Stimulated activated CD4-positive, alpha-beta T cell treated with anti-CD3 and anti-CD28 coated beads, Interleukin-1b, Interleukin-23, amount 100 ng/mL, for 1 hour (primary cell): ENCODE measurements at regions not wholly inside any gene's neighbourhood (a gene's known extent, or its start where the extent isn't known, plus 50 kb on each side); places are given as distances from the start of the nearest gene placed in this dataset.

Experiments used
- DNase-seq, 2 donors: peaks; one replicate each; pipeline ENCODE4 v3.0.0-alpha.2; 2020; ENCODE audit warnings: low read depth in 2 of 2

DNA sequence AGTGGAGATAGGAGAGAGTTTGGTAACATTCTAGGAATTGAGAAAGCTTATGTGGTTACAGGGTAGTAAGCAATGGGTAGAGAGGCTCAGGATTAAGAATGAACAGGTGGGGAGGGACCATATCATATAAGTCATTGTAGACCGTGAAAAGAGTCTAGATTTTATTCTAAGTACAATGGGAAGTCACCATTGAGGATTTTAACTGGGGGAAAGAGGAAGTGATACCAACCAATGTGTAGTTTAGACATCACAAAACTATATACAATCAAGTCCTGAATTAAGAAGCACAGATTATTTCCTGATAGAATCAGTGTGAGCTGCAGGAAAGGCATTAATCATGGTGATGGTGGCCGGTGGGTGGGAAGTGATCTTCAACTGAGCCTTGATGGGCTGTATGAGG is 178.3 kb upstream of the ZIC3 start:
- DNase-seq: no peak

DNA sequence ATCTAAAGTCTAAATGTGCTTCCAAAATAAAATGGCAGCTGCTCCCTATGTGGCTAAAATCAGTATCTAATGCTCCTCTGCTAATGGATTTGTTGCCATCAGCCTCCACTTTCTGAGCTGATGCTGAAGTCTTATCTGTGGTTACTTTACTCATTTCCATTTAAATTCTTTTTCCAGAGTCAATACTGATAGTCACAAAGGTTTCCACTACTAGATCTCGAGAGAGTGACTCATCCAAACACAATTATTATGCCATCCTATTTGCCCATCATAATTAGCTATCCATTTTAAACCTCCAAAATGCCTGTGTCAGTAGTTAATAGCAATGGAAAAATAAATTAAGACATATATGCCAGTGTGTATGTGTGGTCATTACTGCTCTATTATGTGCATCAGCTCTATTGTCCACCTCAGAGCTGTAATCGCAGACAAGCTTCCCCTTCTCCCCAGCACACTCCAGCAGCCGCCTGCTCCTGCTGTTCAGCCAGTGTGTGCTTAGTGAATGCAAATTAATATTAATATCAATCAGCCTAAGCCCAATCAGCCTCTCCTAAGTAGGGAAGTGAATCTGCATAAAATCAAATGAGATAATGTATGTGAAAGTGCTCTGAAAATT is 199.8 kb upstream of the ZIC3 start:
- DNase-seq: no peak

DNA sequence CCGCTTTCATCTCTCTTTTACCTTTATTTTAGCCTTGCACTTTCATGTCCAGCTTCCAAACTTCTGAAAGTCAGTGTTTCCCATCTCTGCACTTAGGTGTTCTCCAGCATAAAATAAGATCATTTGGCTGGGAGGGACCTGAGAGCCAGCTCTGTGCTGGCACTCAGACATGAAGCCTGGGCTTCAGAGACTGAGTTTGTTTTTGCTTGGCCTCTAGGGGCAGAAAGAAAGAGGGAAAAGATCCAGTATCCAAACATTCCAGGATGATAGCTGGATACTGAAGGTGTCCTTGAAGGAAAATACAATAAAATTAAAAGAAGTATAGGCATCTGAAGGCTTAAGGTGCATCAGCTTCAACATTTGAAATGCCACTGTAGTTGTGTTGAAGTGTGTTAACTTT is 202.4 kb upstream of the ZIC3 start:
- no peak for DNase-seq

DNA sequence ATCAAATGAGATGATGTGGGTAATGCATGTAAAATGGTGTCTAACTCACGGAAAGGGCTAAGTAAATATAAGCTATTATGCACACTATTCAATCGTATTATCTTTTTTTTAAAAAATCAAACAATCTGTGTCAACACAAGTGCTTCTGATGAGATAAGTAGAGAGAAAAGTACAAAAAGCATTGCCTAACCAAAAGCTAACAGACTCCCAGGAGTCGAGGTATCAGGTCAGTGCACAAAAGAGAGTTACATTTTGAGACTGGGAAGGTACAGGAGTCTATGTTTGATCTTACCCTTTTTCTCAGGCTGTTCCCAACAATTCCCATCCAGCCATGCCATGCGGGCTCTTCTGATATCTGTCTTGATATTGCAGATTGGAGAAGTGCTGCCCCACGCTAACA is 203.3 kb upstream of the ZIC3 start:
- no peak for DNase-seq

DNA sequence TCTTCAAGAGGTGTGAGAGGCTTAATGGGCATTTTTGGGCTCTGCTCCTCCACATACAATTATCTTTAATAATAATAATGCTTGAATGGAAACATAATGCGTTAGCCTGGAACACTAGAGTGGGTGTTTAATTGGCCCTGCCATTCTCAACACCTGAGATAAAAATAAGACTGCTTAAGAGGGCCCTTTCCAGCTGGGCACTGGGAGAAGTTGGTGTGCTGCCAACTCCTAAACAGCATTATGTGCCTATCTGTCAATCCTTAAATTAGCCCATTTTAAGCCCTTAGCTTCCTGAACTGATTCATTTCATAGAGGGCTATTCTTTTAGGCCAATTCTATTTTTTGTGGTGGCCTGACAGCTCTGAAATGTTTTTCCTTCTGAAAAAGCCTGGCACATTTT is 211.1 kb upstream of the ZIC3 start:
- DNase-seq: no peak

DNA sequence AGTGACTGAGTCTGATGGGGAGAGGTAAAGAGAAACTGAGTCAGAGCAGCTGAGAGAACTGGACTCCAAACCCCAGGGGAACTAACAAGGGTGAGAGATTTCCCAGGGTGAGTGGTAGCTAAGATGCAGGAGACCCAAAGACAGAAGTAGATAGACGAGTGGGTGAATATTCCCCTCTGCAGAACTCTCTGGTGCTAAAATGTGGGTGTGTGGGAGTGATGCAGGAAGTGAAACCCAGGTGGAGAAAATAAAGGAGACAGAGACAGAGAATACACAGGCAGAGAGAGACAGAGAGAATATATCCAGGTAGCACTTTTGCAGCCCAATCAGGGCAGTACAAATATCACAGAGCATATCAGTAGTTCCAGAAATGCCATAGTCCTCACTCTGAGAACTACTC is 212.5 kb upstream of the ZIC3 start:
- DNase-seq: no peak

DNA sequence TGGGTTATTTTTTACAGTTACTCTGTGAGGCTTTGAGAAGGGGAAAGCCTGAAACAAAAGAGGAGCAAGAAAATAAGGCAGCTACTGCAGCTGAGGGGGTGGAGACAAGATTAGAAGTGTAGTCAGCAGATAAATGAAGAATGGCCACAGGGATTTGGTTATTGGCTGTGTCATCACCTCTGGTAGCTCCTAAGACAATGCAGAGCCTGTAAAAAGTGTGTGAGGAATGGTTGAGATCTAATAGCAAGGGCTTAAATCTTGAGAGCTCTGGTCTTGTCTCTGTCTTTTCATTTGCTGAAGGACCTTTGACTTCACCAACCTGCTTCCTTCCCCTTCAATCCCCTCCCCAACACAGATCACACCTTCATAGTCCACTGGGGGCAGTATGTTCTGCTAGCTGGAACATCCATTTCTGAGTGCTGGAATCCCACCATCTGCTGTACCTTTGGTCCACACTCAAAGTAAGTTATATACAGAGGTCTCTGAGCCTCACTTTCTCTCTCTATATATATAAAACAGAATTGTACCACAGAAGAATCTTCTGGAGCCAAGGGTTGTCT is 213.7 kb upstream of the ZIC3 start:
- DNase-seq: no peak

DNA sequence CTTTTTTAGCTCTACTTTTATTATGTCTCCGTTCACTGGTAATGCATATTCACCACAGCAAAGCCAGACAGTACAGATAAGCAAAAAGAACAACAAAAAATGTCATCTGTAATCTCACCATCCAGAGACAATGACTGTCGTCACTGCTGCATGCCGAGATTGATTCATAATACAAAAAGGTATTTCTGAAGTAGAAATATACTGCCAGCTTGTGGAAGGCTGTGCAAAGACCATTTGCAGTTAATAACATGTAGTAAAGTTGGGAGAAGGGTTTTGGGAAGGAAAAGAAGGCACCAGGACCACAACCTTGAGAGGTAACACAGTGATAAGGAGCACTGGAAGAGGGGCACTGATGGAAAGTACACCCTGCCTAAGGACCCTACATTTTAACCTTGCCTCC is 223.0 kb upstream of the ZIC3 start:
- DNase-seq: no peak

DNA sequence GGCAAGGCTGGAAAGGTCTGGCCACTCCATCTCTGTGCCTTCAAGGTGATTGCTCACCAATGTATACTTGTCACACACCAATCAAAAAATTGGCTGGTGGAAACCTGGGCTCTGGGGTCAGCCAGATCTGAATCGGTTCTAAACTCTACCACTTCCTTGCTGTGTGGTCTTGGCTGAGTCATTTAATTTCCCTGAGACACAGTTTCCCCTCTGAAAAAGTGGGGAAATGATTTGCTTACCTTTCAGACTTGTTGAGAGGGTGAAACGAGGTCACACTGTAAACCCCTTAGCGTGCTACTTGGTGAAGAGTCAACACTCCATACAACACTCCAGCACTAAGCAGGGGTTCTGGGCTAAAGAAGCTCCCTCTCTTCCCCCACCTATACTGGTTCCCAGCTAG is 252.3 kb upstream of the ZIC3 start:
- no peak for DNase-seq

DNA sequence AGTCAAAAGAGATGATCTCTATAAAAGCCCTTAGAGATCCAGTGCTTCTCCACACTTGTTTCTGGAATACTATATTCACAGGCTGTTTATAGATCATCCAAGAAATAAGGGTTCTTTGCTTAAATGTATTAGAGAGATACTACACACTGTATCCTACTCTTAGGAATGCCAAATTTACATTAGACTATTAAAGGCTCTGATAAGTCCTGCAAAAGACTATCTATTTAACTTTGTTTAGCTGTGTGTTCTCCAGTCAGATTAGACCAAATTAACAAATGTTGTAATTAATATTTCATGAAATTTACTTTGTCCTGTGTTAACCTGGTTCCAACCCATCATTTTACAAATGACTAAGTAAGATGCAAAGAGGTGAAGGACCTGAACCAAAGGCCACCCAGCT is 260.5 kb upstream of the ZIC3 start:
- no peak for DNase-seq

DNA sequence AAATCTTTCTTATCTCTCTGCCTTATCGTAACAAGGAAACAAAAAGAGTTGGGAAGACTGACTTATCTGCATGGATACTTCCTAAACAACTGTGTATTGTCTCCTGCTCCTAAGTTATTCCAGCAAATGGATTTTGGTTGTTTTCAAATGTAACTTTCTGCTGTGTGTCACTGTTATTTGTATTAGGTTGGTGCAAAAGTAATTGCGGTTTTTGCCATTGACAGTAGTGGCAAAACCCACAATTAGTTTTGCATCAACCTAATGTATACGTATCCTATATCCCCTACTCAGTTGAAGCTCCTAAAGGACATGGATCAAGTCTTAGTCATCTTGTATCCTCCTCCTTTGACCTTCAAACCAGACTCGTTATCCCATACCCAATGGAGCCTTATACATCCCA is 263.4 kb upstream of the GPR101 start:
- DNase-seq: no peak

DNA sequence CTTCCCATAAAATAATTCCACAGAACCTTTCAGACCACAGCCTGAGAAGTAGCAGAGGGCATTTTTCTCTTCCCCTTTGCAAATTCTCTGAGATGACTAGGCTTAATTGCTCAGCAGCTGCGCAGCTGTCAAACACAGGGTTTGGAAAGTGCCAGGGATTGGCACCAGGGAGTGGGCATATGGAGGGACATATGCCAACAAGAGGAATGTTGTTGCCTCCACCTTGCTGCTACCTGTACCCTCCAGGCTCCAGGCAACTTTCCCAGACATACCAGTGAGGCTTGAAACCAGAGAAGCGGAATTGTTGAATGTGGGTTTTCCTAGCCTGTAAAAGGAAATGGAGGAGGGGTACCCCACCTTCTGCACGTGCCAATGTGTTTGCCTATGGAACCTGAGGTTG is 256.2 kb upstream of the GPR101 start:
- no peak for DNase-seq

DNA sequence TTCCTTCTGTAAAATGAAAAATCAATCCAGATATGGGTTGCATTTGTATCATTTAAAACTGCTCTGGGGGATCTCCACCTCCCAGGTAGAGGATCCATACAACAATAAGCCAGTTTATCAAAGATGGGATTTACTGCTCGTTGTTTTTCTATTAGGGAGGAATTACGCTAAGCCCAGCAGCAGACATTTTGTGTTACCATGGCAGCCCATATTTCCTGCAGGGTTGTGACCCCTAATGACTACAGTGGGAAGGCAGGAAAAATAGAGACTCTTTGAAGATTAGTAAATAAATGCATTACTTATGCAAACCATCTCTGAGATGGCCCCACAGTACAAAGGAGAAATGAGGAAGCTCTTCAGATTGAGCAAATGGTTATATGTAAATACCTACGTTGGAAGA is 253.4 kb upstream of the GPR101 start:
- DNase-seq: no peak

DNA sequence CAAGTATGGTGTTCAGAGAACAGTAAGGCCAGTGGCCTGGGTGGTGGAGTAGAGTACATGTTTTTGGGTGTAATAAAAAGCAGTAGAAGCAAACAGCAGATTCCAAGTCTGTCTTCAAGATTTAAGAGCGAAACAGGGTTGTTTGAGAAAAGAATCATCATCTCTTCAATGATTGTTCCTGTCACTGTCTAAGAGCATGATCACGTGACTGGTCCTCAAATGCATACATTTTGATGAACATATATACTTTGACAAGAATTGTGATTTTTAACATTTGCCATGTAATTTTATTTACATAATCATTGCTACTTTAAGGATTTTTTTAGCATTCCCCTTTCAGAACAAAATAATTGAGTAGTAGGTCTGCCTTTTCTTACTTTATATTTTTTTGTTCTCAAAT is 252.6 kb upstream of the GPR101 start:
- no peak for DNase-seq

DNA sequence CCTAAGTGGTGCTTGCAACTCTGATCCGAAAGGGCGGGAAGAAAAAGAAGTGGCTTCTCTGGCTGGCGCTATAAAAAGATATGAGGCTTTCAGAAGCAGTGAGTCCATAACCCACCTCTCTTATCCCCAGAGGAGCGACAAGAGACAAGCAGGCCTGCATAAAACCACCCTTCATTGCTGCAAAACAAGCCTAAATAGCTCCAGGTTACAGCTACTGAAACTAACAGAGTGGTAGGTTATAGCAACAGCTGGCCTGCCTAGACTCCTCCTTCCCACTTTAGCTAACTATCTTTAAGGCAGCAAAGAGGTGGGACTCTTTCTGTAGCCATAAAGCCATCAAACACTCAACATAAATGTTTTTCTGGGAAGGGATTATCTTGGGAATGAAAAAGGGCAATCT is 245.0 kb upstream of the GPR101 start:
- DNase-seq: no peak

DNA sequence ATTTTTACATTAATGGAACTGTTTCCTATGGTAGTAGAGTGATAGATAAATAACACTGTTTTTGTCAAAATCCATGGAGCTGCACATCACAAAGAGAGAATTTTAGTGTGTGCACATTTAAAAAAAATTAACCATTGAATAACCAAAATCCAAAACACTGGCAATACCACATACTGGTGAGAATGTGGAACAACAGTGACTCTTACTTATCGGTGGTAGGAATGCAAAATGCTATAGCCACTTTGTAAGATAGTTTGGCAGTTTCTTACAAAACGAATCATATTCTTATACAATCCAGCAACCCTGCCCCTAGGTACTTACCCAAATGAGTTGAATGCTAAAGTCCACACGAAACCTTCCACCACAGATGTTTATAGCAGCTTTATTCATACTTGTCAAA is 229.6 kb upstream of the GPR101 start:
- no peak for DNase-seq

DNA sequence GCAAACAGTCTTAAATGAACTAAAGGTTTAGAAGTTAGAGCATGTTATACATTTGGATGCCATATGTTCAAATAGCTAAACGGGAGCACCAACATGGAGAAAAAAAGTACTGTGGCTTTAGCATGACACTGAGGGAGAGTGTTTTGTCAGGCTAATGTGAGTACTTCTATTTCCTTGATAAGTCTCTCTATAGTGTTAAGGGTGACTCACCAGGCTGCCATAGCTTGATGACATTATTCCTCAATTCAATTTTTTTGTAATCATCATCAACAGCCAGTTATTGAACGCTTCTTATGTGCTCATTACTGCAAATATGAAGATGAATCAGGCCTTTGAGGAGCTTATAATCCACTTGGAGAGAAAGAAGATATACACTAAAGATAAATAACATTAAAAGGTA is 211.4 kb upstream of the GPR101 start:
- no peak for DNase-seq

DNA sequence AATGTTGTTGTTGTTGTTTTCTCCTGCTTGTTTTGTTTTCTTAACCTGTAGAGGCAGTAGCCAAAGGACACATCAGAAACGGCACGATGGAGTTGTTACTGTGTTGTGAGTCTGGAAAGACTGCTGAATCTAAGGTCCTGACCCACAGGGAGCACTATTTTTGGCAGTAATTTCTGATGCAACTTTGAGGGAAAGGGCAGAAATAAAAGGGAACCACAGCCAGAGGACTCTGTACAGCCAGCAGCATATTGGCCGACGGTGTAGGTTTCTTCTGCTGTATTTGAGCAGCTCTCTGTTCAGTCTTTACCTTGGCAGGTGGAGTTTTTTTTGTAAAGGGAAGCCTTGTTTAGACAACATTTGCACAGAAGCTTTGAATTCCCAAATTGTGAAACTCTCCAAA is 203.0 kb upstream of the GPR101 start:
- no peak for DNase-seq

DNA sequence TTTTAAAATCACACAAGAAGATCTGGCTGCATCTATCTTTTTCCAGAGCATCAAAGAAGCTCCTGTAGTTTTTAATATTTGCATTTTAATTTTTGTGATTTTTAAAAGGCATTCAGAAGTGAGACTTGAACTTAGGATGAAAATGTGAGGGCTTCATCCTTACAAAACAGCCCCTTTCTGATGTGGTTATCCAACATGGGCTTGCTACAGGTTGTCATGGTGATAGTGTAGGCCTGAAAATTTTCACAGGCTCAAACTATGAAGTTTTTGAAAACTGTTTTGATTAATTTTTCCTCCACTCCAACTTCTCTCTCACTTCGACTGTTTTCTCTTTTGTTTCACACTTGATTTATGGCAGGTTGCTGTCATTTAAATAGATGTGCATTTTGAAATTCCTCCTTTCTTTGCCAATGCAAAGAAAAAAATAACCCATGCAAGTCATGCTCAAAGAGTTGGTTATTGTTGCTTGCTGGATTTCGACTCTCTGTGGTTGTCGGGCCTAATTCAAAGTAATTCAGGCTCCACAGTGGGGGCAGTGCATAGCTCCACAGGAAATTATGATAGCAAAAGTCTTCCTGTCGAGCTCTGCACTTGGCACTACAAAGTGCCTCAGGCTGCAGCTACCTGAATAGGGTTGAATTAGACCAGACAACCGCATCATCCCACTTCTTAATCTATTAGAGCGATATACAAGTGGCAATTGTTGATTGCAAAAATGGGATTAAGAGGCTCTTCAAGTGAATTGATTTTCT is 201.0 kb upstream of the GPR101 start:
- DNase-seq: no peak

DNA sequence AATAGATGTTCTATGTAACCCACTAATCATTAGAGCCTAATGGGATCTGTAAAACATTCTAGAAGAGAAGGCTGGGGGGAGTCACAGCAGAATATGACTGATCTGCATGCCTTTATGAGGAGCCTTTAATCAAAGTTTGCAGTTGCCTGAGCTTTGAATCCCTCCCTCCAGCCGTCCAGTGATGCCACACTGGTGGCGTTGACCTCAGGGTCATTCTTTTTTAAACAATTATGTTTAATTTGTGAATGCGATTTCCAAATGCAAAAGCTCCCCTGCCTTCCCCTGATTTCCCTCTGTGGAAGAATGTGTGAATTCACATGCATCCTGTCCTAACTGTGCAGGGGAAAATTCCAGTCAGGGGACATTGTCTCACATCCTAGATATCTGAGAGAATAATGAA is 199.7 kb upstream of the GPR101 start:
- no peak for DNase-seq

DNA sequence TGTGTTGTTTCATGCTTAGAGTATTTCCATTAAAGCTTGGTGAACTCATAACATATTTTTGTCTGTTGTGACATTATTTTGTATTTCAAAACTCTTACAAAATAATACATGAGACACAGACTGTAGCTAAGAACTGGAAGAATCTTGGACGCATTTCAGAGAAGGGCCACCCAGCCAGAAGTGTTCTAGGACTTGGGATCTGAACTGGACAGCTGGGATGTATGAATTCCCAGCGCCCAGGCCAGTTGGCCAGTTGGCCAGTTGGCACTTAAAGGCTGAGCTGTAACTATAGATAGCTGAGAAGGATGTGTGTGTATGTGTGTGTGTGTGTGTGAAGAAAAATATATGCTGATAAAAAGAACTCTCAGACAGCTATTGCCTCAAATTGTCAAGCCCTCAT is 193.4 kb upstream of the GPR101 start:
- no peak for DNase-seq

DNA sequence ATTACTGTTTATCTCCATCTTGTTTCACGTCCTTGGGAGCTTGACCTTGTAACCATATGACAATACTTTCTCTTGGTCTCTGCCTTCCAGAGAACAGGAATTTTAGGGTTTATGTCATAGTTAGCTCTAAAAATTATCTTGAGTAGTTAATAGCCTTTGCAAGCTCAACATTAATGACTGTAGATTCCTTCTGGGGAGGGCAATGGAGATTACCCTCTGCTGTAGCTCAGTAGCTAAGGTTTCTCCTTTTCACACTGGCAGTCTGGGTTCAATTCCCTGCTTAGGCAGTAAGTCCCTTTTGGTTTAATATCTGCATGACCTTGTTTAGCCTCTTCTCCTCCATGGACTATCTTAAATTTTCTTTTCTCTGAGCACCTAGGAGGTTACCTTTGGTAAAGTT is 181.7 kb upstream of the GPR101 start:
- DNase-seq: no peak

DNA sequence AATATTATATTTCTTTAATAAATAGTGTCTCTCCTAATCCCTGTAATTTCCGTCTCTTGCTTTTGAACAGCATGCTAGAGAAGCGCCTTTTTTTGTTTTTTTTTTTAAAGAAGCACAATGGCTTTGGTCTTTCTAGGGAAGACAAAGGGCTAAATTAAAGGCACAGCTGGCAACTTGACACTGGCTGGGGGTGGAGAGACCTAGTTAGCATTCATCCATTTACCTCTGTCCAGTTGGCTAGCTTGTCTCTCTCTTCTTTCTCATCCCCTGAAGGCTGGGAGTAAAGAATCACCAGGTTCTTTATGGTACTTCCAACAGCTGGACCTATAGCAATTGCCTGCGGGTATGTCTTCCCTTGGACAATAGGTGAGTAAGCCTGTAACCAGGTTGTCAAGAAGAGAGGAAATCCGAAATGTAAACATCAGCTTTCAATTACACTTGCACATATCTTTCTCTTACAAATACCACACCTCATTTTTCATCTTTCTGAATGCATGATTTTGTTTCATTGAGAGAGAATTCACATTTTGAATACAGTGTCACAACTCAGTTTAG is 178.4 kb upstream of the GPR101 start:
- DNase-seq: no peak
